Activated CD4-positive, CD25-positive, alpha-beta regulatory T cell treated with anti-CD3 and anti-CD28 coated beads, Interleukin-2, amount 50 U/mL, for 24 hours (primary cell): ENCODE measurements at regions not wholly inside any gene's neighbourhood (a gene's known extent, or its start where the extent isn't known, plus 50 kb on each side); places are given as distances from the start of the nearest gene placed in this dataset.

Experiments used
- ATAC-seq, 2 donors: fragments of 150-1000 bp; cut with Tn5 transposase; one replicate each; pipeline ENCODE4 v1.10.0; 2021; ENCODE audit warnings: mild to moderate bottlenecking in 1 of 2, moderate library complexity in 1 of 2

DNA sequence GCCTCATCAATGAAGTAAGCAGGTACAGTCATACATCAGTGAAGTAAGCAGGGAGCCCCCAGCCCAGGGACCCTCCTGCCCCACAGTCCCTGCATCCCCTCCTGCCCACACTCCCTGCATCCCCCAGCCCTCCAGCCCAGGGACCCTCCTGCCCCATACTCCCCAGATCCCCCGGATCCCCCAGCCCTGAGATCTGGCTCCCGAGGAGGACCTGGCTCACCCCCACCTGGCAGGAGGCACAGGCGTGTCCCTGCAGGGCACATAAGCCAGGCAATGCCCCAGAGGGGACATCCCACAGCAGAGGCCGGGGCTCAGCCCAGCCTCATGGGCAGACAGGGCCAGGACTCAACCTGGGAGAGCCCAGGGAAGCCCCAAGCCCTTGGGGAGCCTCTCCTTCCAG lies 53.6 kb upstream of the TPM4 start:
- ATAC-seq: no peak

GRCh38 chr19:16023146-16023915 lies 53.0 kb upstream of the TPM4 start:
- ATAC-seq: no peak

- no peak for ATAC-seq
Observed at GRCh38 chr19:16024266-16025107, 51.8 kb upstream of the TPM4 start.

DNA sequence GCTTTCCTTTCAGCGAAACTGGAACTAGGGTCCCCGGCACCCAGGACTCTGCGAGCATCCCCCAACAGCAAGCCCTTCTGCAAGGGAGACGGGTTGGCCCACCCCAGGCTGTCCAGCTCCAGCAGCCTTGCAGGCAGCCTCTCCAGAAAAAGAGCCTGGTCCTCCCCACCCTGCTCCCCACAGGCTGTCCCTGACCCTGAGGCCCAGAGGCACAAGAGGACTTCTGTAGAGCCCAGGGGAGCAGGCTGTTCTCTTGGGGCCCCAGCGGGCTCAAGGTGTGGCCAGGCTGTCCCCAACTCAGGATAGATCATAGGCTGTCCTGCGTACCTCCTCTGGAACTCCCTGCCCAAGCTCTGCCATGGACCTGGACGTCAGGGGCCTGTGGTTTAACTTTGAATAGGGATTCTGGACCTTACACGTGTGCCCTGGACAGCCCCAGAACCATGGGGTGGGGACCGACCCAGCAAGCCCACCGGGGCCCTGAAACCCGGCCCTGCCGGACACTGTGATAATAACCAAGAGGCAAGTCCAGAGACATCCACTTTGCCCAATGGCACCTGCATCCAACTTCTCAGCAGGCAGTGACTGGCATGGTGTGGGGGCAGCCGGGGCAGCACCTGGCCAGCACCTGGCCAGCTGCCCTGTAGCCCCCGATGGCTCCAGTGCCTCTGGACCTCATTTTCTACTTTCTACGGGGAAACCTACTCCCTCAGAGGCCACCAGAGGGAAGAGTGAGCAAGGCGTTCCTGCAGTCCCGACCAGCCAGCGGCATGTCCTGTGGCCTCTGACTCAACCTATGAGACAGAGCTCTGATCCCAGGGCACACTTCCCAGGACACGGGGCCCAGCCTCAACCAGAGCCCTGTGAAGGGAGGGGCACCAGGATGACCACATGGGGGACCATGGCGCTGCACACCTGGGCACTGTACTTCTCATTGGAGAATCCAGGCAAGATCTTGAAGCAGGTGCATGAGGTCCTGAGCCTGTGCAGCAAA lies 50.9 kb upstream of the TPM4 start:
- ATAC-seq: no peak

DNA sequence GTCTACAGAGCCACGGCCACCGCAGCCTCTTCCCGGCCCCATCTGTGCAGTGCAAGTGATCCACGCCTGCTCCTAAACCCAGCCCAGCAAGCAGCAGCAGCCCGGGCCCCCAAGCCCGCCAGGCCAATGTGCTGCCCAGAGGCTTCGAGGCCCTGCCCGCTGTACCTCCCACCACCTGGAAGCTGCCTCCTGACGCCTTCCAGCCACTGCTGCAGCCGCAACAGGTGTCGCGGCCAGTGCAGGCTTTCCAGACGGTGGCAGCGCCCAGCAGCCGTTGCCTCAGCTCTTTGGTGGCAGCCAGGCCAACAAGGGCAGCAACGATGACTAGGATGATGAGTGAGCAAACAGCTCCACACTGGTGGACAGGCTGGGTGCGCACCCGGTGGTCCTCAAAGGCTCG lies 50.2 kb upstream of the TPM4 start:
- ATAC-seq: no peak
